IMR-90 (cell line): ENCODE measurements at regions not wholly inside any gene's neighbourhood (a gene's known extent, or its start where the extent isn't known, plus 50 kb on each side); places are given as distances from the start of the nearest gene placed in this dataset.

Experiments
- ATAC-seq: fragments of 200-7000 bp; cut with Tn5 transposase; 2 replicates; pipeline ENCODE4 v1.9.1; 2020; ENCODE audit warnings: low read depth, mild to moderate bottlenecking, moderate library complexity
- BruUV-seq: library from RNA; stranded (reverse); fragments of 400-500 nt; replicated peaks from 2 replicates; lab custom pipeline; 2021; lab: Mats Ljungman, UMichigan
- CTCF ChIA-PET: fragments of 300-600 bp; formaldehyde crosslinking; extraction: SDS; loops from one replicate; lab custom pipeline; 2021; ENCODE audit warnings: antibody characterized with exemption; lab: Yijun Ruan, JAX
- POLR2A ChIA-PET: fragments of 300-600 bp; sonication (Branson Sonifier 250); formaldehyde crosslinking; loops from one replicate; lab custom pipeline; 2022; ENCODE audit warnings: antibody characterized with exemption; ENCODE audit not compliant: unreplicated experiment; lab: Charles Lee
- DNase-seq: peaks from one replicate; pipeline ENCODE4 v3.0.0; 2013
- H2AFZ ChIP-seq: replicated peaks from 2 replicates; pipeline ENCODE3; 2013; ENCODE audit warnings: low read length, mild to moderate bottlenecking; ENCODE audit not compliant: poor library complexity
- H2AK5ac ChIP-seq: 2 replicates; pipeline ENCODE4 v1.6.1; 2013; ENCODE audit warnings: low read depth, low read length, inconsistent platforms
- H2AK9ac ChIP-seq: replicated peaks from 2 replicates; pipeline ENCODE3; 2013; ENCODE audit warnings: mild to moderate bottlenecking, low read depth, low read length, moderate library complexity; ENCODE audit not compliant: poor library complexity
- H2BK120ac ChIP-seq: 2 replicates; pipeline ENCODE4 v1.6.1; 2013; ENCODE audit warnings: low read depth, low read length, inconsistent platforms
- H2BK15ac ChIP-seq: 3 replicates; pipeline ENCODE4 v1.6.1; 2013; ENCODE audit warnings: low read depth, low read length, inconsistent platforms
- H2BK20ac ChIP-seq: 2 replicates; pipeline ENCODE4 v1.6.1; 2013; ENCODE audit warnings: low read depth, mild to moderate bottlenecking, inconsistent platforms, low read length, moderate library complexity
- H2BK5ac ChIP-seq: 2 replicates; pipeline ENCODE4 v1.6.1; 2013; ENCODE audit warnings: mild to moderate bottlenecking, low read depth, low read length, inconsistent platforms; ENCODE audit not compliant: poor library complexity, severe bottlenecking
- H3K14ac ChIP-seq: replicated peaks from 2 replicates; pipeline ENCODE4 v1.6.1; 2013; ENCODE audit warnings: low read depth, low read length, inconsistent platforms
- H3K18ac ChIP-seq: 2 replicates; pipeline ENCODE4 v1.6.1; 2013; ENCODE audit warnings: low read depth, low read length, control low read depth
- H3K23ac ChIP-seq: 2 replicates; pipeline ENCODE4 v1.6.1; 2013; ENCODE audit warnings: low read depth, low read length, inconsistent platforms
- H3K27ac ChIP-seq: 2 replicates; pipeline ENCODE4 v1.5.1; 2013; ENCODE audit warnings: mild to moderate bottlenecking, control low read depth, low read length; ENCODE audit not compliant: insufficient read depth
- H3K27me3 ChIP-seq: 2 replicates; pipeline ENCODE4 v1.6.1; 2013; ENCODE audit warnings: low read length; ENCODE audit not compliant: control insufficient read depth, insufficient read depth
- H3K36me3 ChIP-seq: 2 replicates; pipeline ENCODE4 v1.6.1; 2013; ENCODE audit warnings: low read length, mixed read lengths; ENCODE audit not compliant: control insufficient read depth, insufficient read depth
- H3K4ac ChIP-seq: 2 replicates; pipeline ENCODE4 v1.6.1; 2013; ENCODE audit warnings: low read depth, low read length, inconsistent platforms
- H3K4me1 ChIP-seq: 2 replicates; pipeline ENCODE4 v1.6.1; 2013; ENCODE audit warnings: low read length, mixed read lengths; ENCODE audit not compliant: control insufficient read depth, insufficient read depth
- H3K4me2 ChIP-seq: 2 replicates; pipeline ENCODE4 v1.6.1; 2013; ENCODE audit warnings: low read depth, mild to moderate bottlenecking, control low read depth, low read length, moderate library complexity
- H3K4me3 ChIP-seq: 2 replicates; pipeline ENCODE4 v1.5.1; 2013; ENCODE audit warnings: low read depth, mild to moderate bottlenecking, control low read depth, low read length, moderate library complexity; ENCODE audit not compliant: insufficient read depth
- H3K56ac ChIP-seq: 2 replicates; pipeline ENCODE4 v1.6.1; 2013; ENCODE audit warnings: low read length, inconsistent platforms; ENCODE audit not compliant: insufficient read depth; ENCODE audit errors: extremely low read depth
- H3K79me1 ChIP-seq, 2 experiments: 2 replicates each; pipeline ENCODE4 v1.6.1; 2013; ENCODE audit warnings: low read length in 2 of 2, inconsistent platforms in 1 of 2, low read depth in 1 of 2
- H3K9ac ChIP-seq: 2 replicates; pipeline ENCODE4 v1.6.1; 2013; ENCODE audit warnings: low read depth, low read length, control low read depth
- H3K9me1 ChIP-seq: 2 replicates; pipeline ENCODE4 v1.6.1; 2013; ENCODE audit warnings: low read length, inconsistent platforms; ENCODE audit not compliant: insufficient read depth
- H3K9me3 ChIP-seq: 2 replicates; pipeline ENCODE4 v1.6.1; 2013; ENCODE audit warnings: low read length; ENCODE audit not compliant: control insufficient read depth, insufficient read depth
- H4K20me1 ChIP-seq: 2 replicates; pipeline ENCODE4 v1.6.1; 2013; ENCODE audit warnings: low read length, inconsistent platforms; ENCODE audit not compliant: insufficient read depth
- H4K5ac ChIP-seq: 2 replicates; pipeline ENCODE4 v1.6.1; 2013; ENCODE audit warnings: mild to moderate bottlenecking, low read depth, low read length, control low read depth
- H4K8ac ChIP-seq, 2 experiments: 2 replicates each; pipeline ENCODE4 v1.6.1; 2013; ENCODE audit warnings: low read depth in 2 of 2, low read length in 2 of 2, control low read depth in 1 of 2, inconsistent platforms in 1 of 2
- H4K91ac ChIP-seq: 2 replicates; pipeline ENCODE4 v1.6.1; 2013; ENCODE audit warnings: low read depth, low read length, inconsistent platforms; ENCODE audit not compliant: insufficient read depth
- BHLHE40 ChIP-seq: fragments of 150-350 bp; IDR thresholded peaks from 2 replicates; pipeline ENCODE4 v1.6.1; 2016; ENCODE audit warnings: mild to moderate bottlenecking, low read depth, low read length
- CEBPB ChIP-seq: IDR thresholded peaks from 2 replicates; pipeline ENCODE4 v1.6.1; 2012; ENCODE audit warnings: low read depth, low read length, improper control_type of control experiment
- CHD1 ChIP-seq: IDR thresholded peaks from 2 replicates; pipeline ENCODE4 v1.6.1; 2012; ENCODE audit warnings: low read depth, low read length, improper control_type of control experiment
- FOS ChIP-seq: fragments of 150-350 bp; IDR thresholded peaks from 2 replicates; pipeline ENCODE4 v1.6.1; 2016; ENCODE audit warnings: low read depth, low read length
- MAFK ChIP-seq: IDR thresholded peaks from 2 replicates; pipeline ENCODE4 v1.6.1; 2012; ENCODE audit warnings: low read depth, low read length, improper control_type of control experiment
- MAZ ChIP-seq: IDR thresholded peaks from 2 replicates; pipeline ENCODE4 v1.6.1; 2012; ENCODE audit warnings: low read depth, mild to moderate bottlenecking, low read length, improper control_type of control experiment, moderate library complexity, borderline replicate concordance
- MXI1 ChIP-seq: IDR thresholded peaks from 2 replicates; pipeline ENCODE4 v1.6.1; 2012; ENCODE audit warnings: low read depth, mild to moderate bottlenecking, low read length, moderate library complexity, borderline replicate concordance
- NFE2L2 ChIP-seq: fragments of 150-350 bp; IDR thresholded peaks from 2 replicates; pipeline ENCODE4 v1.6.1; 2016; ENCODE audit warnings: low read depth, mild to moderate bottlenecking, low read length
- POLR2A ChIP-seq: IDR thresholded peaks from 2 replicates; pipeline ENCODE4 v1.6.1; 2012; ENCODE audit warnings: mild to moderate bottlenecking, low read depth, low read length
- RAD21 ChIP-seq: IDR thresholded peaks from 2 replicates; pipeline ENCODE4 v1.6.1; 2012; ENCODE audit warnings: low read length, improper control_type of control experiment
- RCOR1 ChIP-seq: IDR thresholded peaks from 2 replicates; pipeline ENCODE4 v1.6.1; 2012; ENCODE audit warnings: mild to moderate bottlenecking, low read length, improper control_type of control experiment; ENCODE audit not compliant: insufficient replicate concordance
- RFX5 ChIP-seq: IDR thresholded peaks from 2 replicates; pipeline ENCODE4 v1.8.0; 2012; ENCODE audit warnings: low read depth, mild to moderate bottlenecking, low read length, moderate library complexity
- SMC3 ChIP-seq: fragments of 150-350 bp; IDR thresholded peaks from 2 replicates; pipeline ENCODE4 v1.6.1; 2016; ENCODE audit warnings: low read depth, mild to moderate bottlenecking, antibody characterized with exemption, low read length, moderate library complexity
- WGBS, 2 experiments: methylation state at CpG; one replicate each; pipeline versions ENCODE4 v1.1.5 to v1.1.7; 2013; ENCODE audit warnings: missing lambda C conversion rate in 2 of 2; ENCODE audit not compliant: insufficient read length in 1 of 2; ENCODE audit errors: extremely low coverage in 2 of 2; 5-methylcytosine and 5-hydroxymethylcytosine counted together
- dilution Hi-C: fragments of 300-500 bp; cut with HindIII; formaldehyde crosslinking; loops from one replicate; pipeline ENCODE4 v1.14.3; 2018; ENCODE audit warnings: low sequenced_read_pairs; ENCODE audit not compliant: unreplicated experiment
- in situ Hi-C: fragments of 300-500 bp; cut with MboI; formaldehyde crosslinking; loops from 3 replicates; pipeline ENCODE4 v1.14.3; 2019; ENCODE audit warnings: low sequenced_read_pairs, inconsistent platforms, mixed read lengths
- intact Hi-C: fragments of 100-400 bp; cut with micrococcal nuclease; formaldehyde crosslinking; loops from 2 replicates; pipeline ENCODE4 v1.10.0; 2022
- TF ChIP-seq, protein P1 (sequence below): fragments of 150-350 bp; IDR thresholded peaks from 2 replicates; pipeline ENCODE4 v1.6.1; 2016; ENCODE audit warnings: low read depth, mild to moderate bottlenecking, low read length, moderate library complexity, borderline replicate concordance
- TF ChIP-seq, protein P2 (sequence below): conservative IDR thresholded peaks from 2 replicates; pipeline ENCODE4 v1.5.1; 2012; ENCODE audit warnings: mild to moderate bottlenecking, low read depth, low read length, improper control_type of control experiment
- TF ChIP-seq, protein P3 (sequence below): fragments of 150-350 bp; IDR thresholded peaks from 2 replicates; pipeline ENCODE4 v1.6.1; 2017; ENCODE audit warnings: mild to moderate bottlenecking, antibody characterized with exemption, low read length, low read depth

DNA sequence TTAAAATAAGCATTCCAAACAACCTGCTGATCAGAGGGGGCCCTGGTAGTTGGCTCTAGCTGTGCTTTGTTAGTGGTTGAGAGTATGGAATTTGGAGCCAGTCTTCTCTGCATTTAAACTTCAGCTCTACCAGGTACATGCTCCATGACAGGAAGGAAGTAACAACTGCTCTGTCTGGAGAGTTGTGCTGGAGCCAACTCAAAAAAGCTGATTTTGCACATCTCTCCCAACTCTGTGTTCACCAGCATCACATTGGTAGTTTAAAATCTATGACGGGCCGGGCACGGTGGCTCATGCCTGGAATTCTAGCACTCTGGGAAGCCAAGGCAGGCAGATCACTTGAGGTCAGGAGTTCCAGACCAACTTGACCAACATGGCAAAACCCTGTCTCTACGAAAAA, 68.8 kb upstream of the BMP2 start:
- H4K5ac ChIP-seq: no peak overlapping the region
- in situ Hi-C loops: no loop called here
- TF ChIP-seq RCOR1 (no peak), FOS (no peak), RFX5 (no peak), RAD21 (no peak), NFE2L2 (no peak), MAFK (no peak), POLR2A (no peak), BHLHE40 (no peak), CHD1 (no peak), SMC3 (no peak), MXI1 (no peak), CEBPB (no peak), MAZ (no peak)
- TF ChIP-seq, protein P1, sequence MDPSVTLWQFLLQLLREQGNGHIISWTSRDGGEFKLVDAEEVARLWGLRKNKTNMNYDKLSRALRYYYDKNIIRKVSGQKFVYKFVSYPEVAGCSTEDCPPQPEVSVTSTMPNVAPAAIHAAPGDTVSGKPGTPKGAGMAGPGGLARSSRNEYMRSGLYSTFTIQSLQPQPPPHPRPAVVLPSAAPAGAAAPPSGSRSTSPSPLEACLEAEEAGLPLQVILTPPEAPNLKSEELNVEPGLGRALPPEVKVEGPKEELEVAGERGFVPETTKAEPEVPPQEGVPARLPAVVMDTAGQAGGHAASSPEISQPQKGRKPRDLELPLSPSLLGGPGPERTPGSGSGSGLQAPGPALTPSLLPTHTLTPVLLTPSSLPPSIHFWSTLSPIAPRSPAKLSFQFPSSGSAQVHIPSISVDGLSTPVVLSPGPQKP: no peak
- TF ChIP-seq, protein P2, sequence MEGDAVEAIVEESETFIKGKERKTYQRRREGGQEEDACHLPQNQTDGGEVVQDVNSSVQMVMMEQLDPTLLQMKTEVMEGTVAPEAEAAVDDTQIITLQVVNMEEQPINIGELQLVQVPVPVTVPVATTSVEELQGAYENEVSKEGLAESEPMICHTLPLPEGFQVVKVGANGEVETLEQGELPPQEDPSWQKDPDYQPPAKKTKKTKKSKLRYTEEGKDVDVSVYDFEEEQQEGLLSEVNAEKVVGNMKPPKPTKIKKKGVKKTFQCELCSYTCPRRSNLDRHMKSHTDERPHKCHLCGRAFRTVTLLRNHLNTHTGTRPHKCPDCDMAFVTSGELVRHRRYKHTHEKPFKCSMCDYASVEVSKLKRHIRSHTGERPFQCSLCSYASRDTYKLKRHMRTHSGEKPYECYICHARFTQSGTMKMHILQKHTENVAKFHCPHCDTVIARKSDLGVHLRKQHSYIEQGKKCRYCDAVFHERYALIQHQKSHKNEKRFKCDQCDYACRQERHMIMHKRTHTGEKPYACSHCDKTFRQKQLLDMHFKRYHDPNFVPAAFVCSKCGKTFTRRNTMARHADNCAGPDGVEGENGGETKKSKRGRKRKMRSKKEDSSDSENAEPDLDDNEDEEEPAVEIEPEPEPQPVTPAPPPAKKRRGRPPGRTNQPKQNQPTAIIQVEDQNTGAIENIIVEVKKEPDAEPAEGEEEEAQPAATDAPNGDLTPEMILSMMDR: no peak
- TF ChIP-seq, protein P3, sequence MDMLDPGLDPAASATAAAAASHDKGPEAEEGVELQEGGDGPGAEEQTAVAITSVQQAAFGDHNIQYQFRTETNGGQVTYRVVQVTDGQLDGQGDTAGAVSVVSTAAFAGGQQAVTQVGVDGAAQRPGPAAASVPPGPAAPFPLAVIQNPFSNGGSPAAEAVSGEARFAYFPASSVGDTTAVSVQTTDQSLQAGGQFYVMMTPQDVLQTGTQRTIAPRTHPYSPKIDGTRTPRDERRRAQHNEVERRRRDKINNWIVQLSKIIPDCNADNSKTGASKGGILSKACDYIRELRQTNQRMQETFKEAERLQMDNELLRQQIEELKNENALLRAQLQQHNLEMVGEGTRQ: no peak
- H3K14ac ChIP-seq: no peak overlapping the region
- no peak overlapping the region for H3K56ac ChIP-seq
- dilution Hi-C loops: no loop called here
- DNase-seq: no peak
- H3K27me3 ChIP-seq: no peaks in the 10 kb centered on the region
- no peak overlapping the region for H3K18ac ChIP-seq
- no peak overlapping the region for H3K9ac ChIP-seq
- H3K4me1 ChIP-seq: peaks cover under 1% of the 10 kb centered on the region; the same call in 1 of the 2 replicates
- CTCF ChIA-PET: no interaction called here
- no peak overlapping the region for H2BK20ac ChIP-seq
- intact Hi-C loops: no loop called here
- ATAC-seq: no peak
- no peak overlapping the region for H3K27ac ChIP-seq
- H3K9me3 ChIP-seq: no peaks in the 10 kb centered on the region
- no TSS peak for BruUV-seq
- H2BK120ac ChIP-seq: no peak overlapping the region
- H3K4me2 ChIP-seq: no peak overlapping the region
- no peak overlapping the region for H2BK15ac ChIP-seq
- H2AK9ac ChIP-seq: no peak overlapping the region
- H4K8ac ChIP-seq: no peak overlapping the region
- no peaks in the 10 kb centered on the region for H3K79me1 ChIP-seq
- no peak overlapping the region for H3K23ac ChIP-seq
- no peak overlapping the region for H2BK5ac ChIP-seq
- WGBS, 2 experiments: 80% methylated on average over 1 of the region's 4 CpGs; no CpG with 5 or more reads in 1 of the 2 experiments
- H3K4ac ChIP-seq: no peak overlapping the region
- H2AFZ ChIP-seq: no peak overlapping the region
- POLR2A ChIA-PET: no interaction called here
- no peaks in the 10 kb centered on the region for H3K9me1 ChIP-seq
- H2AK5ac ChIP-seq: no peak overlapping the region
- H3K36me3 ChIP-seq: no peaks in the 10 kb centered on the region
- no peaks in the 10 kb centered on the region for H4K20me1 ChIP-seq
- H3K4me3 ChIP-seq: no peak overlapping the region
- H4K91ac ChIP-seq: no peak overlapping the region
